Esophagus squamous epithelium (tissue), 4 donors: ENCODE measurements at regions not wholly inside any gene's neighbourhood (a gene's known extent, or its start where the extent isn't known, plus 50 kb on each side); places are given as distances from the start of the nearest gene placed in this dataset.

Experiments
- POLR2A ChIP-seq, 4 donors: fragments of 450-650 bp; IDR thresholded peaks; one replicate each; pipeline ENCODE4 v1.6.1; 2017; ENCODE audit warnings: antibody characterized with exemption in 4 of 4, mild to moderate bottlenecking in 4 of 4, moderate library complexity in 3 of 4
- TF ChIP-seq, protein P1 (sequence below), 6 experiments: fragments of 450-650 bp in 4 of 6; fragments of 200-600 bp in 2 of 6; sonication (generic) in 2 of 6; IDR thresholded peaks; one replicate each; pipeline ENCODE4 v1.5.1; 2016 to 2019; ENCODE audit warnings: antibody characterized with exemption in 6 of 6, mild to moderate bottlenecking in 4 of 6, moderate library complexity in 4 of 6

DNA sequence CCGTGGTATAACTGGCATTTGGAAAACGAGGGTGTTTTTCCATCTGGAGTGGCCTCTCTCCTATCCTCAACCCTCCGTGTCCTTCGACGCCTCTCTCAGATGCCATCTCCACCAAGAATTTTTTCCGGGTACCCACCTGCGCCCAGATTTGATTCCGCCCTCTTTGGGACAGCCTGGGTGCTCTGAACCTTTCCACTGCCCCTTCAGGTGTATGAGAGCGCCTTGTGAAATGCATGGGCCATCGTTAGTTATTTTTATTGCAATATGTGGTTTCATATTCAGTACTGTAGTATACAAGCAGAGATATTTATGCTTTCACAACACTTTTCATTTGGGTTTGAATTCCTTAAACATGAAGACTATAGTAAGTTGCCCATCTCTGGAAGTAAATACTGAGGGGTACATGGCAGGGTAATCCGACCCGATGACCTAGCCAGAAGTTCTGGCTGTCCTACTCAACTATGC, 78.2 kb upstream of the IFNE start:
- TF ChIP-seq, protein P1, sequence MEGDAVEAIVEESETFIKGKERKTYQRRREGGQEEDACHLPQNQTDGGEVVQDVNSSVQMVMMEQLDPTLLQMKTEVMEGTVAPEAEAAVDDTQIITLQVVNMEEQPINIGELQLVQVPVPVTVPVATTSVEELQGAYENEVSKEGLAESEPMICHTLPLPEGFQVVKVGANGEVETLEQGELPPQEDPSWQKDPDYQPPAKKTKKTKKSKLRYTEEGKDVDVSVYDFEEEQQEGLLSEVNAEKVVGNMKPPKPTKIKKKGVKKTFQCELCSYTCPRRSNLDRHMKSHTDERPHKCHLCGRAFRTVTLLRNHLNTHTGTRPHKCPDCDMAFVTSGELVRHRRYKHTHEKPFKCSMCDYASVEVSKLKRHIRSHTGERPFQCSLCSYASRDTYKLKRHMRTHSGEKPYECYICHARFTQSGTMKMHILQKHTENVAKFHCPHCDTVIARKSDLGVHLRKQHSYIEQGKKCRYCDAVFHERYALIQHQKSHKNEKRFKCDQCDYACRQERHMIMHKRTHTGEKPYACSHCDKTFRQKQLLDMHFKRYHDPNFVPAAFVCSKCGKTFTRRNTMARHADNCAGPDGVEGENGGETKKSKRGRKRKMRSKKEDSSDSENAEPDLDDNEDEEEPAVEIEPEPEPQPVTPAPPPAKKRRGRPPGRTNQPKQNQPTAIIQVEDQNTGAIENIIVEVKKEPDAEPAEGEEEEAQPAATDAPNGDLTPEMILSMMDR (IDR thresholded peaks at IDR 0.05): no peak
- no peak for TF ChIP-seq POLR2A (IDR thresholded peaks at IDR 0.05)
